Astrocyte (in vitro differentiated cells and primary cell): ENCODE measurements at regions not wholly inside any gene's neighbourhood (a gene's known extent, or its start where the extent isn't known, plus 50 kb on each side); places are given as distances from the start of the nearest gene placed in this dataset.

ENCODE experiments used
- DNase-seq: peaks from one replicate; pipeline ENCODE4 v3.0.0-alpha.2; 2010; ENCODE audit warnings: low read depth
- FAIRE-seq: peaks from 2 replicates; lab custom pipeline; 2011; peaks lifted over from hg19 to GRCh38; lab: Jason Lieb, UNC
- H2AFZ ChIP-seq: 2 replicates; pipeline ENCODE4 v1.6.0; 2012; ENCODE audit warnings: low read depth, low read length, inconsistent platforms
- H3K27ac ChIP-seq: 2 replicates; pipeline ENCODE4 v1.5.1; 2011; ENCODE audit warnings: low read depth, low read length, inconsistent platforms
- H3K27me3 ChIP-seq: 2 replicates; pipeline ENCODE4 v1.6.0; 2011; ENCODE audit warnings: low read length, inconsistent platforms; ENCODE audit not compliant: insufficient read depth
- H3K36me3 ChIP-seq: 2 replicates; pipeline ENCODE4 v1.5.1; 2011; ENCODE audit warnings: low read length, inconsistent platforms; ENCODE audit not compliant: insufficient read depth
- H3K4me1 ChIP-seq: 2 replicates; pipeline ENCODE4 v1.5.1; 2011; ENCODE audit warnings: low read length, inconsistent platforms; ENCODE audit not compliant: insufficient read depth
- H3K4me2 ChIP-seq: 2 replicates; pipeline ENCODE4 v1.6.0; 2012; ENCODE audit warnings: low read length, inconsistent platforms
- H3K4me3 ChIP-seq: 2 replicates; pipeline ENCODE4 v1.5.1; 2011; ENCODE audit warnings: low read depth, mild to moderate bottlenecking, low read length, inconsistent platforms; ENCODE audit not compliant: insufficient read depth
- H3K79me2 ChIP-seq: 2 replicates; pipeline ENCODE4 v1.6.0; 2012; ENCODE audit warnings: mild to moderate bottlenecking, low read length, inconsistent platforms; ENCODE audit not compliant: insufficient read depth
- H3K9ac ChIP-seq: 2 replicates; pipeline ENCODE4 v1.6.0; 2012; ENCODE audit warnings: mild to moderate bottlenecking, low read length, inconsistent platforms
- H3K9me3 ChIP-seq: 2 replicates; pipeline ENCODE4 v1.5.1; 2012; ENCODE audit warnings: low read depth, mild to moderate bottlenecking, low read length, inconsistent platforms; ENCODE audit not compliant: insufficient read depth
- H4K20me1 ChIP-seq: 2 replicates; pipeline ENCODE4 v1.6.0; 2012; ENCODE audit warnings: low read length, inconsistent platforms; ENCODE audit not compliant: insufficient read depth
- H3K27ac Mint-ChIP-seq: one replicate; pipeline ENCODE4 v1.8.0; 2021; ENCODE audit warnings: mild to moderate bottlenecking, mixed read lengths; ENCODE audit not compliant: unreplicated experiment
- H3K27me3 Mint-ChIP-seq: one replicate; pipeline ENCODE4 v1.8.0; 2021; ENCODE audit warnings: low read depth, mixed read lengths; ENCODE audit not compliant: unreplicated experiment
- H3K36me3 Mint-ChIP-seq: one replicate; pipeline ENCODE4 v1.8.0; 2021; ENCODE audit warnings: low read depth, mixed read lengths; ENCODE audit not compliant: unreplicated experiment
- H3K4me1 Mint-ChIP-seq: one replicate; pipeline ENCODE4 v1.8.0; 2021; ENCODE audit warnings: low read depth, mixed read lengths; ENCODE audit not compliant: unreplicated experiment
- H3K4me3 Mint-ChIP-seq: one replicate; pipeline ENCODE4 v1.8.0; 2021; ENCODE audit warnings: mild to moderate bottlenecking, moderate library complexity, mixed read lengths; ENCODE audit not compliant: unreplicated experiment
- H3K9me3 Mint-ChIP-seq: one replicate; pipeline ENCODE4 v1.8.0; 2021; ENCODE audit warnings: mild to moderate bottlenecking, mixed read lengths; ENCODE audit not compliant: unreplicated experiment
- EZH2 ChIP-seq: IDR thresholded peaks from 2 replicates; pipeline ENCODE4 v1.6.1; 2012; ENCODE audit warnings: mild to moderate bottlenecking, low read length, inconsistent platforms; ENCODE audit not compliant: insufficient read depth
- TF ChIP-seq, protein P1 (sequence below): IDR thresholded peaks from 2 replicates; pipeline ENCODE4 v1.5.1; 2011; ENCODE audit warnings: low read depth, mild to moderate bottlenecking, inconsistent platforms, low read length, moderate library complexity; ENCODE audit not compliant: insufficient read depth

DNA sequence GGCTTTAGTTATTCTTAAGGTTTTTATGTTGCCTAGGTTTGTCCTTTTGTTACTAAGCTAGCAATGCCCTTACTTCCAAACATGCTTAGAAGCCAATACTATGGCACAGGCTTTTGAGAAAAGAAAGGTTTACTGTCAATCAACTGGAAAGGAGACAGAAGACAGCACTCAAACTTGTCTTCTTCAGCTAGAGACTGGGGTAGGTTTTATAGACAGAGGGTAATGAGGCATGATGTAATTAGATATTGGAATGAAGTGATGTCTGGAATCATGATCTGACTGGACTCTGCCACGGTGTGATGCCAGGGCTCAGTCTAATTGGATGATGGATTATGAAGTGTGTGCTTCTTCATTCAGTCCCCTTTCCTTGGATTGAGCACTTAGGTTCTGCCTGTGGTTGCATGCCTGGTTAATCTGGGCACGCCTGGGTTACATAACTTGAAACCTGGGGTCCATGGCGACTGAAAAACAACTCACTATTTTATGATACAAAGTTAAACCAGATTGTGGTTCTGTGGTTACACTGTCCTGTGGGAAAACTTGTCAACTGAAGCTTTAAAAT, 625.8 kb downstream of the BRINP3 start:
- Histone ChIP-seq H3K27me3 (no peaks in the 10 kb centered on the region), H3K27ac (no peak overlapping the region), H3K36me3 (no peaks in the 10 kb centered on the region), H3K4me1 (no peaks in the 10 kb centered on the region), H3K9me3 (no peaks in the 10 kb centered on the region), H3K9ac (no peak overlapping the region), H3K79me2 (no peaks in the 10 kb centered on the region), H3K4me2 (no peak overlapping the region), H3K4me3 (no peak overlapping the region), H4K20me1 (no peaks in the 10 kb centered on the region), H2AFZ (no peak overlapping the region)
- H3K36me3 Mint-ChIP-seq, result no peaks in the 10 kb centered on the region
- FAIRE-seq (no peak), DNase-seq (peak; percentile 46)
- TF ChIP-seq EZH2, result no peak
- TF ChIP-seq, protein P1, sequence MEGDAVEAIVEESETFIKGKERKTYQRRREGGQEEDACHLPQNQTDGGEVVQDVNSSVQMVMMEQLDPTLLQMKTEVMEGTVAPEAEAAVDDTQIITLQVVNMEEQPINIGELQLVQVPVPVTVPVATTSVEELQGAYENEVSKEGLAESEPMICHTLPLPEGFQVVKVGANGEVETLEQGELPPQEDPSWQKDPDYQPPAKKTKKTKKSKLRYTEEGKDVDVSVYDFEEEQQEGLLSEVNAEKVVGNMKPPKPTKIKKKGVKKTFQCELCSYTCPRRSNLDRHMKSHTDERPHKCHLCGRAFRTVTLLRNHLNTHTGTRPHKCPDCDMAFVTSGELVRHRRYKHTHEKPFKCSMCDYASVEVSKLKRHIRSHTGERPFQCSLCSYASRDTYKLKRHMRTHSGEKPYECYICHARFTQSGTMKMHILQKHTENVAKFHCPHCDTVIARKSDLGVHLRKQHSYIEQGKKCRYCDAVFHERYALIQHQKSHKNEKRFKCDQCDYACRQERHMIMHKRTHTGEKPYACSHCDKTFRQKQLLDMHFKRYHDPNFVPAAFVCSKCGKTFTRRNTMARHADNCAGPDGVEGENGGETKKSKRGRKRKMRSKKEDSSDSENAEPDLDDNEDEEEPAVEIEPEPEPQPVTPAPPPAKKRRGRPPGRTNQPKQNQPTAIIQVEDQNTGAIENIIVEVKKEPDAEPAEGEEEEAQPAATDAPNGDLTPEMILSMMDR, result no peak
- no peaks in the 10 kb centered on the region for H3K27me3 Mint-ChIP-seq
- no peaks in the 10 kb centered on the region for H3K4me1 Mint-ChIP-seq
- no peak overlapping the region for H3K27ac Mint-ChIP-seq
- H3K4me3 Mint-ChIP-seq, result no peak overlapping the region
- no peaks in the 10 kb centered on the region for H3K9me3 Mint-ChIP-seq

DNA sequence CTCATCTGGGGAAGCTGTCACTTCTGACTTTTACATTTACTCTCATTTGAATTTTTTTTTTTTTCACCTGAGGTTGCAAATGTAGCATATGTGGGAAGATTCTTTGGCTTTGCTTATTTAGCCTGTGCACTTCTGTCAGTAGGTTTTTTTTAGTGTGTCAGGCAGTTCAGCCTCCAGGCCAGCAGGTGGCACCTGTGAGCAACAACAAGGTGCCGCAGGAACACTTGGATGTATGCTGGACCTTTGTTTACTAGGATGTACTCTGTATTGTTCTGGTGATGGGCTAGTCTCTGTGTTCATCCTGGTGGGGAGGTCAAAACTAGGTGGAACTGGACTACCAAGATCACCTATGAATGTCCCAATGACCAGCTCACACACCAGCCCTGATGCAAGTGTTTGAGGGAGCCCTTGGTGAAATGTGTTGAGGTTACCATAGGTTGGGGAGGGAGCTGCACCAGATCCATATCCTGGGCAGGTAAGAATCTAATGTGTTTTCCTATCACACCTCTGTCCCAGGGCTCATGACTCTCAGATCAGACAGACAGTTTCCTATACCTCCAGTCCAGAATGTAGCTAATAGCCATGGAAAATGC, 618.2 kb downstream of the BRINP3 start:
- Histone ChIP-seq H3K9me3 (peaks cover 6% of the 10 kb centered on the region), H3K4me3 (no peak overlapping the region), H3K9ac (no peak overlapping the region), H3K4me1 (no peaks in the 10 kb centered on the region), H3K27ac (no peak overlapping the region), H2AFZ (no peak overlapping the region), H3K4me2 (no peak overlapping the region), H3K36me3 (no peaks in the 10 kb centered on the region), H3K79me2 (no peaks in the 10 kb centered on the region), H4K20me1 (no peaks in the 10 kb centered on the region), H3K27me3 (no peaks in the 10 kb centered on the region)
- no peak overlapping the region for H3K4me3 Mint-ChIP-seq
- TF ChIP-seq, protein P1, result peak; percentile 49
- no peak for TF ChIP-seq EZH2
- no peak overlapping the region for H3K27ac Mint-ChIP-seq
- no peaks in the 10 kb centered on the region for H3K4me1 Mint-ChIP-seq
- peaks cover 8% of the 10 kb centered on the region for H3K9me3 Mint-ChIP-seq
- no peaks in the 10 kb centered on the region for H3K27me3 Mint-ChIP-seq
- FAIRE-seq (no peak), DNase-seq (no peak)
- no peaks in the 10 kb centered on the region for H3K36me3 Mint-ChIP-seq

DNA sequence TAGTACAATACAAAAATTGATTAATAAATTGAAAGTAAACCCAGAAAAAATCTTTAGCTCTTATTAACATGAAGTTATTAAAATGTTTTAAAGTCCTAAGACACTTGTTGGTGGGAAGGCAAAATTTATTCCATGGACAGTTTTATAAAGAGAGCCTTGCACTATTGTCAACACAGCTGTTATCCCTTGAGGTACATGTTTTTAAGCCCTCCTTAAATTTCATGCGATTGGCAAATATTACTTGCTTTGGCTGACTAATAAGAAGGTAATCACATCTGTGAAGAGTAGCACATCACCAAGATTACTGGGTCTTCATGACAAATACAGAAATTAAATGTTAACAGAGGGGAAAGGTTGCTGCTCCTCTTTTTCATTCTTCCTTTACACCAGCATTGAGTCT, 611.1 kb downstream of the BRINP3 start:
- Histone ChIP-seq H3K9me3 (no peaks in the 10 kb centered on the region), H3K79me2 (no peaks in the 10 kb centered on the region), H3K27me3 (no peaks in the 10 kb centered on the region), H3K36me3 (no peaks in the 10 kb centered on the region), H3K9ac (no peak overlapping the region), H3K4me1 (no peaks in the 10 kb centered on the region), H2AFZ (no peak overlapping the region), H4K20me1 (no peaks in the 10 kb centered on the region), H3K27ac (no peak overlapping the region), H3K4me3 (no peak overlapping the region), H3K4me2 (no peak overlapping the region)
- Mint-ChIP-seq H3K4me3 (no peak overlapping the region), H3K9me3 (no peaks in the 10 kb centered on the region), H3K27ac (no peak overlapping the region), H3K27me3 (no peaks in the 10 kb centered on the region), H3K36me3 (no peaks in the 10 kb centered on the region), H3K4me1 (no peaks in the 10 kb centered on the region)
- FAIRE-seq (no peak), DNase-seq (no peak)
- TF ChIP-seq EZH2, result no peak
- TF ChIP-seq, protein P1, result no peak
